GM23338 (cell line): ENCODE measurements at regions not wholly inside any gene's neighbourhood (a gene's known extent, or its start where the extent isn't known, plus 50 kb on each side); places are given as distances from the start of the nearest gene placed in this dataset.

ENCODE experiments used
- CREB1 ChIP-seq: fragments of 250-450 bp; sonication (Bioruptor Pico); IDR thresholded peaks from 2 replicates; pipeline ENCODE4 v1.5.0; 2020; ENCODE audit warnings: low read depth, mild to moderate bottlenecking, moderate library complexity
- POLR2AphosphoS5 ChIP-seq: IDR thresholded peaks from 2 replicates; pipeline ENCODE4 v1.6.1; 2016; ENCODE audit warnings: antibody characterized with exemption, low read depth
- TF ChIP-seq, protein P1 (sequence below): IDR thresholded peaks from one replicate; pipeline ENCODE4 v1.6.1; 2018; ENCODE audit warnings: antibody characterized with exemption; ENCODE audit not compliant: unreplicated experiment

DNA sequence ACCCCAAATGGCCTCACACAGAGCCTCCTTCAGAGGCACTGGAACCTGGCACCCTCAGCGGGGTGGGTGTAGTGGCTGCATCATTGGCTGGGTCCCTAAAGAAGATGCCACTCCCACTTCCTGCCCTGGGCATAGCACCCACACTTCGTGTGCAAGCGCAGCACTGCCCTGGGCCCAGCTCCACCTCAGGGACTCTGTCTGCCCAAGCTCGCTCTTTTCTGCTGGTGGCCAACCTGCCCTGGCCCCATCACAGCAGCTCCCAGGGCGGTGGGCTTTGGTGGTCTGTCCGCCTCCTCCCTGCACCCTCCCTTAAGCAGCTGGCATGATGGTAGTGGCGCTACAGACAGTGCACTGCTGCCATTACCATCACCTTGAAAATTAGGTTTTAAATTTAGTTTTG, 829.3 kb upstream of the BRINP3 start:
- TF ChIP-seq, protein P1, sequence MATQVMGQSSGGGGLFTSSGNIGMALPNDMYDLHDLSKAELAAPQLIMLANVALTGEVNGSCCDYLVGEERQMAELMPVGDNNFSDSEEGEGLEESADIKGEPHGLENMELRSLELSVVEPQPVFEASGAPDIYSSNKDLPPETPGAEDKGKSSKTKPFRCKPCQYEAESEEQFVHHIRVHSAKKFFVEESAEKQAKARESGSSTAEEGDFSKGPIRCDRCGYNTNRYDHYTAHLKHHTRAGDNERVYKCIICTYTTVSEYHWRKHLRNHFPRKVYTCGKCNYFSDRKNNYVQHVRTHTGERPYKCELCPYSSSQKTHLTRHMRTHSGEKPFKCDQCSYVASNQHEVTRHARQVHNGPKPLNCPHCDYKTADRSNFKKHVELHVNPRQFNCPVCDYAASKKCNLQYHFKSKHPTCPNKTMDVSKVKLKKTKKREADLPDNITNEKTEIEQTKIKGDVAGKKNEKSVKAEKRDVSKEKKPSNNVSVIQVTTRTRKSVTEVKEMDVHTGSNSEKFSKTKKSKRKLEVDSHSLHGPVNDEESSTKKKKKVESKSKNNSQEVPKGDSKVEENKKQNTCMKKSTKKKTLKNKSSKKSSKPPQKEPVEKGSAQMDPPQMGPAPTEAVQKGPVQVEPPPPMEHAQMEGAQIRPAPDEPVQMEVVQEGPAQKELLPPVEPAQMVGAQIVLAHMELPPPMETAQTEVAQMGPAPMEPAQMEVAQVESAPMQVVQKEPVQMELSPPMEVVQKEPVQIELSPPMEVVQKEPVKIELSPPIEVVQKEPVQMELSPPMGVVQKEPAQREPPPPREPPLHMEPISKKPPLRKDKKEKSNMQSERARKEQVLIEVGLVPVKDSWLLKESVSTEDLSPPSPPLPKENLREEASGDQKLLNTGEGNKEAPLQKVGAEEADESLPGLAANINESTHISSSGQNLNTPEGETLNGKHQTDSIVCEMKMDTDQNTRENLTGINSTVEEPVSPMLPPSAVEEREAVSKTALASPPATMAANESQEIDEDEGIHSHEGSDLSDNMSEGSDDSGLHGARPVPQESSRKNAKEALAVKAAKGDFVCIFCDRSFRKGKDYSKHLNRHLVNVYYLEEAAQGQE, result no peak
- TF ChIP-seq POLR2AphosphoS5 (no peak), CREB1 (CRISPR knock-in tag) (no peak)
